Nucleus accumbens (tissue), 56 donors: ENCODE measurements at regions not wholly inside any gene's neighbourhood (a gene's known extent, or its start where the extent isn't known, plus 50 kb on each side); places are given as distances from the start of the nearest gene placed in this dataset.
"Not testable (repeated sequence)": the region's sequence is repeated elsewhere in the genome, so short reads cannot be mapped to it uniquely, and the experiment has no call there.

Experiments
- DNase-seq, 56 donors: peaks; one replicate each; lab custom pipeline; 2025; lab: John Stamatoyannopoulos, UW

DNA sequence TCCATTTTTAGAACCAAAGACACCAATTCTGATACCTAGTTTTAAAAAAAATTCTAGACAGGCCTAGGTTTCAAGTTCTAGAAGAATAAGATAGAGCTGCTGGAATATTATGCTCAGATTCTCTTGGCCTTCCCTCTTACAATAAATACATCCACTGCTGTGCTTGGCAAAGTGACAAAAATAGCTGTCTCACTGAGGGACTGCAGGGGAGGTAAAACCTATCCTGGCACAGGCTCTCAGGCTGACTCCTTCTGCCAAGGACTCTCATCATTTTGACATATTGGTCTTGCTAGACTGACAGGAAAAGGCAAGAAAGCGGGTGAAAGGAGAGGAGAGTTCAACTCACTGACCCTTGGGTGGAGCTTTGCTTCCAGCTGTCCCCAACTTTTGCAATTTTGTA, 197.0 kb upstream of the LHX8 start:
- DNase-seq, result no peak

DNA sequence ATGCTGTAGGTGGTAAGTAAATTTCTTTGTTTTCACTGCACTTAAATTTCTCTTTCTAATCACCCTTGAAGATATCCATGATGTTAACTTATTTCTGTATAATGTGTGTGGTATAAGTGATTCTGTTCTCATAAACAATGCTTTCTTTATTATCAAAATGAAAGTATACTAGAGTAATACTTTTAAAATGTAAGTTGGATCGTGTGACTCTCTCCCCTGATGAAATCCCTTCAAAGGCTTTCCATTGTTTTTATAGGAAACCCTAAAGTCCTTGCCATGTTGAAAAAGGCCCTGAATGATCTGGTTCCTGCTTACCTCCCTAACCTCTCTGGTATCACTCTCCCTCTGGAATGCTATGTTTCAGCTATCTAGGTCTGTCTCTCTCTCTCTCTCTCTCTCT, 191.1 kb upstream of the LHX8 start:
- DNase-seq, result no peak

DNA sequence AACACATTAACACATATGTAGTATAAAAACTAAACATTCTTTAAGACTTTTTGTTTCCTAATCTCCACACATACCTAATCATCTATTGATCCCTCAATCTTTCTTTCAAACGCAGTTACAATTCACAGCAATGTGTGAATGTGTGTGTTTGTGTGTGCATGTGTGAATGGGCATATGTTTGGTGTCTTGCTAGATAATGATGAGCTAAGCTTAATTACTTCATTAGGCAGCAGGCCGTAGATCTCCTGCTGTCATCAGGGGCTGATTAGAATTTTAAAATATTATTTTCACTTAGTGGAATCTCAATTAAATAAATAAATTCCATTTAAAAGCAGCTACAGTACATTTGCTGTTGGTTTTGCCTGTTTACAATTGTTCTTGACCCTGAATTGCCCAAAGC, 187.8 kb upstream of the LHX8 start:
- DNase-seq, result no peak

DNA sequence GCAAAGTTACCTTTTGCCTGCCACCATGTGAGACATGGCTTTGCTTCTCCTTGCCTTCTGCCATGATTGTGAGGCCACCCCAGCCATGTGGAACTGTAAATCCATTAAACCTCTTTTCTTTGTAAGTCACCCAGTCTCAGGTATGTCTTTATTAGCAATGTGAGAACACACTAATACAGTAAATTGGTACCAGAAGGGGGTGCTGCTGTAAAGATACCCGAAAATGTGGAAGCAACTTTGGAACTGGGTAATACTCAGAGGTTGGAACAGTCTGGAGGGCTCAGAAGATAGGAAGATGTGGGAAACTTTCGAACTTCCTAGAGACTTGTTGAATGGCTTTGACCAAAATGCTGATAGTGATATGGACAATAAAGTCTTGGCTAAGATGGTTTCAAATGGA, 184.8 kb upstream of the LHX8 start:
- DNase-seq, result not testable (repeated sequence)

DNA sequence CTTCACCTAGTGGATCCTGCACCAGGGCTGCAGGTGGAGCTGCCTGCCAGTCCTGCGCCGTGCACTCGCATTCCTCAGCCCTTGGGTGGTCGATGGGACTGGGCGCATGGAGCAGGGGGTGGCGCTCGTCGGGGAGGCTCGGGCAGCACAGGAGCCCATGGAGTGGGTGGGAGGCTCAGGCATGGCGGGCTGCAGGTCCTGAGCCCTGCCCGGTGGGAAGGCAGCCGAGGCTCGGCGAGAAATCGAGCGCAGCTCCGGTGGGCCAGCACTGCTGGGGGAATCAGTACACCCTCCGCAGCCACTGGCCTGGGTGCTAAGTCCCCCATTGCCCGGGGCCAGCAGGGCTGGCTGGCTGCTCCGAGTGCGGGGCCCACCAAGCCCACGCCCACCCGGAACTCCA, 182.2 kb upstream of the LHX8 start:
- not testable (repeated sequence) for DNase-seq

DNA sequence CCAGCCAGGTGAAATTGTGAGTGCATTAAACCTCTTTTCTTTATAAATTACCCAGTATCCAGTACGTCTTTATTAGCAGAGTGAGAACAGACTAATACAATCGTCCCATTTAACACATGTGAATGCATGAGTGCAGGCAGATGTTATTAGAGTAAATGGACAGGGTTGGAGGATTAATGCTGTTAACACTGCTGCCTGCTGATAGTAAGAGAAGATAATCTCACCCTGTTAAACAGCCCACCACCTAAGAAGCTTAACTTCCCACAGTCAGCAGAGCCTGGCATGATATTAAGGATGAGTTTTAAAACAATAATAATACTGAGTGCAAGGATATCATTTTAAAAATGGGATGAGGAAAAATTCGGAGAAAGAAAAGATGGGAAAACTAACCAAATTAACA, 181.4 kb upstream of the LHX8 start:
- DNase-seq, result no peak

DNA sequence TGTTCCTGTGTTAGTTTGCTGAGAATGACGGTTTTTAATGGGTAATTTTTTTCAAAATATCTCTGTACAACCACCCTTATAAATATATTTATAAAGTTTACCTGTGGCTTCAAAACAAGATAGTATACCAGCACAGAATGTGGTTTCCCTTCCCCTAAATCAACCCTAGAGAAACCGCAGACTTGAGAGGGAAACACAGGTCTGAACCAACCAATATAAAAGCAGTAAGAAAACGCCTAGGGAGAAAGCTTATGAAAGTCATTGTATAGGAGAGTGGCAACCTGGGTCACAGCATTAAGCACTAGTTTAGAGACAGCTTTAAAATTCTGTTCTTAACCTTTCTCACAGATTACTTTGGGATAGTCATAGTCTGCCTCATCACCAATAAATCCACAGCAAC, 180.6 kb upstream of the LHX8 start:
- no peak for DNase-seq

DNA sequence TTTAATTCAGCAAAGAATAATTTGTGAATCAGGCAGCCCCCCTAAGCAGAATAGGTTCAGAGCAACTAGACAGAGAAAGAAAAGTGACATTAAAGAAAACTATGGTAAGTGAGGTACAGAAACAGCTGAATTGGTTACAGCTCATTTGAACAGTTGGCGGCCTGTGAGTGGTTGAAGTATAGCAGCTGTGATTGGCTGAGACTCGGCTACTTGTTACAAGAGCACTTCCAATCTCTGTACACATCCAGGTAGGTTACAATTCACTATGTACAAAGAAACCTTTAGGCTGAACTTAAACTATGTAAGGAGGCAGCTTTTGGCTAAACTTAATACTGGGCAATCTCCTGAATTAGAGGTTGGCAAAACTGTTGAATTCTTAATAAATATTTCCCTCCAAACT, 171.1 kb upstream of the LHX8 start:
- no peak for DNase-seq

DNA sequence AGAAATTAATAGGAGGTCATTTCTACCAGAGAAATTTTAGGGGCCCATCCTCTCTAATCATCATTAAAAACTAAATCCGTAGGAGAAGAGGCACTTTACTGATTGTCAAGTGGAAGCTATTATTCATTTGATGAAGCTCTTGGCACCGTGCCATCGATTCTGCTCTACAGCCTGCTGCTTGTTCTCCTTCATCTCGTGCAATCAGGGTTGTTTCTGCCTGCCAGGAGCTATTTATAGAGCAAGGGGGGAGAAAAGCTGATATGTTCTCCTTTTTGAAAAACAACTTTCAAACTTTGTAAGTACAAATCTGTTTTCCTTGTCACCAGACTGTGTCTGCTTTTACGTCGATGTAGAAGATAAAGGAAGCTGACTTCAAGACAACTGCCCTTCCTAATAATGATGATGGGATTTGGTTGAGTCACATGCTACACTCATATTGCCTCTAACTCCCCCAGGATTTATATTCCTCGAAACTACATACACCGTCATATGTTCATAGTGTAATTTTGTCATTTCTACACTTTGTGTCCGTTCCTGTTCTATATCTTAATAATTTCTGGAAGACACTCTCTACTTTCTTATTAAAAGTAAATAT, 169.6 kb upstream of the LHX8 start:
- DNase-seq, result peak in 18 of 56 donors; percentile 0 to 69 (median 11)

DNA sequence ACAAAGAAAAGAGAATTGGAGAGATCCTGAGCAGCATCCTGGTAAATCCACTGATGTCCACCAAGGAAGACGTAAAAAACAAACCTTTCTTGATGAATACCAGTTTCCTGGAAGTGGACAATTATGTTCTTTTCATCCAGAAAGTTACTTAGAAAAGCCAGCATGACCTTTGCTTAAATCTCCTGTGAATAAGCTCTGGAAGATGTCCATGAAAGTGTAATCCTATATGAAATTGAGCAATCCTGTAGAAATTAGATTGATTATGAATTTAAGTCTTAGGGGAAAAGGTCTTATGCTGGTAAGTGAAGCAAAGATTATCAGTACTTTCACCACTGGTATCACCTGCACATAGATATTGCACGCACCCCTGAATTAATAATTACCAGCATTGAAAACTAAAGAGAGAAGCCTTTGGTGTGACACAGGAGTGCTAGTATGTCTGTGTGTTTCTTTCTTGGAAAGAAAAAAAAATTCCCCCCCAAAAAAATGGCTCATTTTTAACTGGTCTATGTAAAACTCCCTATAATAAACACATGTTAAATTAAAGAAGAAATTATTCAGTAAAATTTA, 164.5 kb upstream of the LHX8 start:
- DNase-seq, result no peak

DNA sequence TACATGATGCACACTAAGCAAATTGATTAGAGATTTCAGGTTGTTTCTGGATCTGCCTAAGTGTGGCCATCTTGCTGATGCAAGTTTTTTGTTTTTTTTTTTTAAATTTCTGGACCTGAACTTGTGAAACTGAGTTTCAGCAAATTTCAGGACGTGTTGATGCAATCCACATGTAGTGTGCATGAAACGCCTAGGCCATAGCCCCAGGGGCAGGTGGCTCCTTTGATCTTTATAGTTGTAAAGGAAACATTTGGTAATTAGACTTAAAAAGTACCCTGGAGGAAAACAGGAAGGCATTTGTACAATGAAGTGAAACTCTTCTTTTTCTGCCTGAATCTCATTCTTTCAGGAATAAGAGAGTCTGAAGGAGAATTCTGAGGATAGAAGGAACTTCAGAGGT, 162.2 kb upstream of the LHX8 start:
- DNase-seq, result no peak

DNA sequence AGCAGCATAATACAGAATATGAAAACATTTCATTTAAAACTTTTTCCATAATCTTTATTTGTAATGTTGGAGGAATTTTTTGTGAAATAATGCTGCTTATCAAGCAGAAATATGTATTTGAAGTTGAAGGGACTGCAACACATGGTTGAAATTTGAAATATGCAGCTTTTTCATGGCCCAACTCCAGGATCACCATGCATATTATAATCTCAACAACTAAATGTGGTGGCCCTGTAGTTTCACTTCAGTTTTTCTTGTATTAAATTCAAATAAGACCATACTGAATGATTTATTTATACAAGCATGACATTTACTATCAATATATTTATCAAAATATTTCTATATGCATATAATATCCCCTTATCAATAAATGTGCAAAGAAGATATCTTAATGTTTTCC, 157.7 kb upstream of the LHX8 start:
- no peak for DNase-seq

DNA sequence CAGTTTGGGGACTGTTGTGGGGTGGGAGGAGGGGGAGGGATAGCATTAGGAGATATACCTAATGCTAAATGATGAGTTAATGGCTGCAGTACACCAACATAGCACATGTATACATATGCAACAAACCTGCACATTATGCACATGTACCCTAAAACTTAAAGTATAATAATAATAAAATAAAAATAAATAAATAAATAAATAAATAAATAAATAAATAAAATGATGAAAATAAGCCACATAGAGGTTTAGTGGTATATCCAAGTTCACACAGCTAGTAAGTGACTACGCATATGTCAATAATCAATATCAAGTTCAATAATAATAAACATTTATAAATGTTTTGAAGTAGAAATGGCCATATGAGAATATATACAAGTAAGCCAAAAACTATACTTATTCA, 141.7 kb upstream of the LHX8 start:
- DNase-seq, result not testable (repeated sequence)

DNA sequence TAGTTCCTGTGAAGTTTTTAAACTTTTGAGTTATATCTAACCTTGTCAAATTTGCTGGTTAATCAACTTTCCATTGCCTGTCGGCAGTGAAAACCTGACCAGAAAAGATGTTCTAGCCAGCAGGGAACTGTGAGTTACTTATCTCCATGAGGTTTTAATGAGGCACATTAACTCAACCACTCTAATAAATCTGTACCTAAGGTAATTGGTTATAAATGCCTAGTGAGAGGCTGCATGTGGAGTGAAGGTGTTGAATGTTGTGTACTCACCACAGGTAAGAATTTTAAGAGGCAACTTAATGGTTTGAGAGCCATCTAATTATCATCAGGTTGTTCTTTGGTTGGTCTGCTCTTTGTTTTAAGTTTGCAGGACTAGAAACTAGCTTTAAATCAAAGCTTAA, 138.4 kb upstream of the LHX8 start:
- DNase-seq, result no peak

DNA sequence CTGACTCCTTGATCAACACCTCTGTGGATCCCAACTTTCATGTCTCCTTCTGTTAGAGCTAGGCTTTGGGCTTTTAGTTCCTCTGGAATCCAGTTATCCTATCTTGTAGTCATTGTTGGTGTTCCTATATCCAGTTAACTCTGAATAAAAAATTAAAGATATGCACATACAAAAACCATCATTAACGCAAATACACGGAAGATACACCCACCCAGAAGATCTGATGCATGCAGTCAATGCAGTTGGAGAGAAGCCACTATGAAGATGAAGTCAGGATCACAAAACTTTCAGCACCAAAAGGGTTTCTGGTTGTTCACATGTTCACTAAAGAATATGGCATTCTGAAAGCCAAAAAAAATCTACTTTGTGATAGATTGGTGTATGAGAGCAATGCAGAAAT, 123.6 kb upstream of the LHX8 start:
- DNase-seq, result no peak

DNA sequence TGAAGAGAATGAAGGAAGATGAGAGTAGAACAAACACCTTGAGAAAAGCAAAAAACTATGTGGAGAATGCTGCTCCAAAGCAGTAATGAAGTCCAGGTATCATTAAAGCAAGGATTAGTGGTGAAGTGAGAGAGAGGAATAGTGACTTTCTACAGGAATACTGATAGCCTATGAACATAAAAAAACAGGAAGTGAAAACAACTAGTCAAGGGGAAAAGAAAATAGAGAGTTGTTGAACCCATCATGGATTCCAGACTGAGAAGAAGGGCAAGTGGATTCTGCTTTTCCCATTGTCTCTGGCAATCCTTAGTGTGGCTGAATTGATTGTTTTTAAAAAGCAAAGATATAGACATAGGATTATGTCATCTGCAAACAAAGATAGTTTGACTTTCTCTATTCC, 119.9 kb upstream of the LHX8 start:
- DNase-seq, result no peak

DNA sequence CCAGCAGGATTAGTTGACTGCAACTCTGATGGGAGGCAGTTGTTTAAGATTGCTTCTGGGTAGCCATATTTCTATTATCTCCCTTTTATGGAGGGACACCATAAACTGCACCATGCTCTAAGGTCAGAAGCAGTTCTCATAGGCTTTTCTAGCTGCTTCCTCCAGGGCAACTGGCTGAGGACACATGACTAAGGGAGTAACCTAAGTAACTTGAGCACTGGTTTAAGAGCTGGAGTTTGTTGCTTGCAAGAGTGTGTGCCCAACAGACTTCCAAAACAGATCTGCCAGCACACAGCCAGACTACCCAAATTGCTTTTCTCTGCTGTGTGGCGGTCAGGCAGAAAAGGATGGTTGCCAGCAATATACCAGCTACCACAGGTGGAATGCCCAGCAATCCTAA, 111.2 kb upstream of the LHX8 start:
- DNase-seq, result no peak

DNA sequence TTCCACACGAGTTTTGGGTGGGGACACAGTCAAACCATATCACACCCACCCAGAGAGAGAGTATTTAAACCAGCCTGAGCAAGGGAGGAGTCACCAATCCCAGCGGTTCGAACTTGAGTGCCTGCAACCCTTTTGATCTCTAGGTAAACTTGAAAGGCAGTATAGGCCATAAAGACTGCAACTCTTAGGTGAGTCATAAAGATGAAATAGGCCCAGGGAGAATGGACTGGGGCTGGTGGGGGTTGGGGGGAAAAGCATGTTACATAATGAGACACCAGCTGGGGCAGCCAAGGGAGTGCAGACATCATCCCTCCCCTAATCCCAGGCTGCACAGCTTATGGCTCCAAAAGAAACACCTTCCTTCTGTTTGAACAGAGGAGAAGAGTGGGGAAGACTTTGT, 99.8 kb upstream of the LHX8 start:
- no peak for DNase-seq

DNA sequence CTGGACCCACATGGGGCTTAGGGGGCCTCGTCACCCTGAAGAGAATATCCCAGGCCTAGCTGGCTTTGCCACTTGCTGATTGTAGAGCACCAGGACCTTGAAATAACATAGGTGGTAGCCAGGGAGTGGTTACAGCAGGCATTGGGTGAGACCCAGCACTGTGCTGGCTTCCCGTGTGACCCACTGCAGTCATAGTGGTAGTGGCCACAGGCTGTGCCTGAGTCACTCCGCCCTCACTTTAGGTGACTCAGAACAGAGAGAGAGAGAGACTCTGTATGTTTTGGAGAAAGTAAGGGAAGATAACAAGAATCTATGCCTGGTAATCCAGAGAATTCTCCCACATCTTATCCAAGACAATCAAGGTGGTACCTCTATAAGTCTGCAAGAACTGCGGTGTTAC, 98.7 kb upstream of the LHX8 start:
- no peak for DNase-seq

DNA sequence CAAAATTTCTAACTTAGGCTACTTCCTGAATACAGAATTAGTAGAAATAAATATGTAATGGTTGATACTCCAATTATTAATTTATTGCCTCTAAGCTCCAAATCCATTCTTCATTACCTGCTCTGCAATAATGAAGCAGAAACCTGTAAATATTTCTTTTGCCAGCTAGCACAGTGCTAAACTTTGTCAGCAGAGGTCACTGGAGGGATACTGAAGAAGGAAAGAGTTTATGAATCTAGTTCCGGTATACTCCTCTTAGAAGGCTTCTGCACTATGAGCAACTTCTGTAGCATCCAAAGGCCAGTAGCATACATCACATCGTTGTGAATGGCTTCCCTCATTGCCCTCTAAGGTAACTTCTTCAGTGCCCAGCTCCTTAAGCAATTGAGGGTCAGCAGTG, 81.0 kb upstream of the LHX8 start:
- DNase-seq, result no peak

DNA sequence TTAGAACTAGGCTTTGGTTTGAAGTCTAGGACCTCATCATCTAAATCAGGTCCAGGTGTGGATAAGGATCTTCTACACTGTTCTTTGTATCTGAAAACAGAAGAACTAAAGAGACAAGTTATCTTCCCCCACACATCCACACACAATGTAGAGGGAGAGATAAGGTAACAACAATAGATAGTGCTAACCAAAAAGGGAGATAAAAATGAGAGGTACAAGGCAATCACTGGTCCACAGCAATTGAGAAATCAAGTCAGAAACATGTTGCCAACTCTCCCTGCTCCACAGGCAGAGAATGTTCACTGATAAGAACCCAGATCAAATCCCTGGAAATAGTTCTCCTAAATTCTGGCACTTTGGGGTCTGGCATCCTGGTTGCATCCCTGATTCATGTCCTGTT, 75.8 kb upstream of the LHX8 start:
- DNase-seq, result no peak

DNA sequence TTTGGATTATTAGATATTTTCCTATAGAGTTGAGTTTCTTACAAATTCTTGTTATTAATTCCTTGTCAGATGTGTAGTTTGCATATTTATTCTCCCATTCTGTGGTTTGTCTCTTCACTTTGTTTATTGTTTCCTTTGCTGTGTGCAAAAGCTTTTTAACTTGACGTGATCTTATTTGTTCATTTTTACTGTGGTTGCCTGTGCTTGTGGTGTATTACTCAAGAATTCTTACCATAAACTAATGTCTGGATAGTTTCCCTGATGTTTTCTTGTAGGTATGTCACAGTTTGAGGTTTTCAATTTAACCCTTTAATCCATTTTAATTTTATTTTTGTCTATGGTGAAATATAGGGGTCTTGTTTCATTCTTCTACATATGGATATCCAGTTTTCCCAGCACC, 72.1 kb upstream of the LHX8 start:
- DNase-seq, result no peak

DNA sequence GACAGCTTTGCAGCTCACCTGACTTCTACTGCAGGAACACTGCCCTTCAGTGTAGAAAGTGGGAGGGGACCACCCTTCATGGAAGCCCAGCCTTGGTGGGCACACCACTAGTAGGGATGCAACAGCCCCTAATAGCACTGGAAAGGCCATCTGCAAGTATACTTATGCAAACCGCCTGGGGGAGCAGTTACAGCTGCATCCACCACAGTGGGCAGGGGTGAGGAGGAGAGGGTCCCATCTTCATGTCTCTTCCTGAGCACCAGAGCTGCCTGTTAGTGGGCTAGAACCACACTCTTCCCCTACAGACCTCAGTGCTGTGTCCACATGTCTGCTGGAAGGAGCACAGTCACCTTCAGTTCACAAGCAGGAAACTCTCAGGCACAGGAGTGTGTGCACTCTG, 66.2 kb upstream of the LHX8 start:
- DNase-seq, result no peak
